Fibroblast of skin of abdomen (primary cell): ENCODE measurements at regions not wholly inside any gene's neighbourhood (a gene's known extent, or its start where the extent isn't known, plus 50 kb on each side); places are given as distances from the start of the nearest gene placed in this dataset.
"Not testable (repeated sequence)": the region's sequence is repeated elsewhere in the genome, so short reads cannot be mapped to it uniquely, and the experiment has no call there.

Experiments used
- DNase-seq: peaks from one replicate; pipeline ENCODE4 v3.0.0-alpha.2; 2013

DNA sequence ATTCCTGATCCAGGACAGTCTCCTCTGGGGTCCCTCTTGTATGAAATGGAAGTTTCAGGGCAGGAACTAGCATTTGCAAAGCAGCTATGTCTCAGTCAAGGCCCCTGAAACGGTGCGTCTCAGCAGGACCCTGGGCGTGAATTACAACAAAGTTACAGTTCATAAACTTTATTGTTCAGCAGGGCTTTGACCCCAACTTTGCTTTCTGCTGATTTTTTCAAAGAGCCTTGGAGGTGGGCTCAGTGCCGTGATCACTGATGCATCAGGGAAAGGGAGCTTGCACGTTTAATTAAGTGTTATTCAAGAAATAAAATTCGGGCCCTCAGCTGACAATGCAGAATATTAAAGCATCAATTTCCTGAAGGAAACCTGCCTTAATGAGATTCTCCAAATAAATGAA is 260.1 kb upstream of the C16orf82 start:
- no peak for DNase-seq

DNA sequence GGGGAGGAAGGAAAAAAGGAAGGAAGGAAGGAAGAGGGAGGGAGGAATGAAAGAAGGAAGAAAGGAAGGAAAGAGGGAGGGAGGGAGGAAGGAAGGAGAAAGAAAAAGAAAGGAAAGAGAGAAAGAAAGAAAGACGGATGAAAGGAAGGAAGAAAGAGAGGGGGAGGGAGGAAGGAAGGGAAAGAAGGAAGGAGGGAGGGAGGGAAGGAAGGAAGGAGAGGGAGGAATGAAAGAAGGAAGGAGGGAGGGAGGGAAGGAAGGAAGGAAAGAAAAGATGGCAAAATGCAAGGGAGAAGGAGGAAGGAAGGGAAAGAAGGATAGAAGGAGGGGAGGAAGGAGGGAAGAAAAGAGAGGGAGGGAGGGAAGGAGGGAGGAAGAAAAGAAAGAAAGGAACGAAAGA is 257.3 kb upstream of the C16orf82 start:
- DNase-seq, result no peak

DNA sequence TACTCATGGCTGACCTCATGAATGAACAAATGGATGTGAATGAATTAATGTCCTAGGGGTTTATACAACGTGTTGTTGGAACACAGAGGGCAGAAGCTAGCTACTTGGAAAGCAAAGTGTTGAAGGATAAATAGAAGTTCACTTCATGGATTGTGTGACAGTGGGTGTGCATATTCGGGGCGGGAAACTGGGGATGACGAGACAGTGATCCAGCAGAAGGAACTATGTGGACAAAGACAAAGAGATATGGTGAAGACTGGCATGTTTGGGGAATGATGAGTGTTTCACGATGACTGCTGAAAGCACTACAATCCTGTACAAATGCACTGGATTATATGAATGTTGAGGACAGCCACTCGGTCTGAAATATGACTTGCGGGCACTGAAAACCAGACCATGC is 250.5 kb upstream of the C16orf82 start:
- peak; percentile 37 for DNase-seq

DNA sequence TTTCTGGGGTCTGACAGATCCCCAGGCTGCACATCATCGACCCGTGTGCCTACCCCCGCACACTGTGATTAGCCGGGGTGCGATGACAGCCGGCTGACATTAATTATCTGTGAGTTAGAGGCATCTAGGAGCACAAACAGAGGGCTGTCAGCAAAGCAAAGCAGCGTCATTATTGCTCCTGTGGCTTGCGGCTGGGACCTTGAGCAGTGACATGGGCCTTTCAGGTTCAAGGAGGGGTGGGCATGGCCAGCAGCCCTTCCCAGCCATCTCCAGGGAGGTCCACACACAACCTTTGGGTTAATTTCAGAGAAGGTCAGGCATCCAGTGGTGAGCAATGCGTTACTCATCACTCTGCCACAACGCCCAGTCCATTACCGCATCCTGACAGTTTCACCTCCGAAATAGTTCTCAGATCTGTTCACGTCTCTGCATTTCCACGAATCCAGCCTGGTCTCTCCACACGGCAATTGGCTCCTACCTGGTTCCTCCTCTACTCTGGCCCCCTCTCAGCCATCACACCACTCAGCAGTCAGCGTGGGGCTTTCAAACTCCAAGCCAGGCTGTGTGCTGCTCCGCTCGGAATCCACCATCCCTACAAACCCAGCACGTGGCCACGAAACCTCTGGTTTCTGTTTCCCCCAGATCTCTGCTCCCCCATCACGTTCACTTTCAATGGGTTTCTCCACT is 249.7 kb upstream of the C16orf82 start:
- peak; percentile 49 for DNase-seq

DNA sequence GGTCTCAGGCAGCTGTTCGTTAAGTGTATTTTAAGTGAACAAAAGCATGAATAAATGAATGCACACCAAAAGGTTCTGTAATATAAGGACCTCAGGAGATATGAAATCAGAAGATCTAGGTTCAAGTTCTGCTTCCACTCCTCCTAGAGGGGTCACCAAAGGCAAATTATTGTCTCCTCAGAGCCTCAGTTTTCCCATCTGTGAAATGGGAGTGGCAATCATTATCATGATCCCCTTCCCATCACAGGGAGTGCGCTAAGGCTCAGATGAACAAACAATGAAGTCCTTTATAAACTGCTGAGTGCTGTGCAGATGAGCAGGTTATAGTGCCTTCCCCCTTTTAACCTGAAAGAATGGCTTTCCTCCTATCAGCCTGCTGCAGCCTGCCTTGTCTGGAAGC is 248.3 kb upstream of the C16orf82 start:
- no peak for DNase-seq

DNA sequence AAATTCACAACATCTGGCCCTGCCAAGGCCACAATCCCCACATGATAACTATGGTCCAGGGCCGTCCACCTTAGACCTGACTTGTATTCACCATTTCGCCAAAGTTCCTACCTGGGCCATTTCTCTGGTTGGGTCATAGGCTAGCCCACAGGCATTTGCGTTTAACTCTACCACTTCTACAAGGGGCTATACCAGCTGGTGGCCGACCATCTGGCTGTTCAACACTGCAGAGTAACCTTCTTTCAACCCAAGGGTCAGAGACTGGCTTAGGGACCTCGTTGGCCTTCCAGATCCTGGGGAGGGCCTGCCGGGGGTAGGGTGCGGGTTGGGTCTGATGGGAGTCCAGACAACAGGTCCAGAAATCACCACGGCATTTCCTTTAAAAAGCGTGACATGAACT is 242.3 kb upstream of the C16orf82 start:
- no peak for DNase-seq

DNA sequence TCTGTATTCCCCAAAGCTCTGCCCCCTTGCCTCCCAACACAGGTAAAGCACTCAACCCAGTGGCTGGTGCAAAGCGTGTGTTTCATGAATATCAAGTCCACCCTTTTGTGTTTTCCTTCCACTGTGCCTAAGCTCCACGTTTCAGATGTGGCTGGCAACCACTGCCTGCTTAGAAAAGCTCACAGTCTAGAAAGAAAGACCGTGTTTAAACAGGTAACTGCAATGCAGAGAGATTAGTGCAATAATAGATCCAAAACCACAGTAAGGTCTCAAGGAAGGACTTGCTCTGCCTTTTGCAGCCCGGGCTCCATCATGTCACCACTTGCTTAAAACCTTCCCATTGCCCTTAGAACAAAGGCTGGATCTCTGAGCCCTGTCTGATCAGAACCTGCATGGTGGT is 240.2 kb upstream of the C16orf82 start:
- no peak for DNase-seq

DNA sequence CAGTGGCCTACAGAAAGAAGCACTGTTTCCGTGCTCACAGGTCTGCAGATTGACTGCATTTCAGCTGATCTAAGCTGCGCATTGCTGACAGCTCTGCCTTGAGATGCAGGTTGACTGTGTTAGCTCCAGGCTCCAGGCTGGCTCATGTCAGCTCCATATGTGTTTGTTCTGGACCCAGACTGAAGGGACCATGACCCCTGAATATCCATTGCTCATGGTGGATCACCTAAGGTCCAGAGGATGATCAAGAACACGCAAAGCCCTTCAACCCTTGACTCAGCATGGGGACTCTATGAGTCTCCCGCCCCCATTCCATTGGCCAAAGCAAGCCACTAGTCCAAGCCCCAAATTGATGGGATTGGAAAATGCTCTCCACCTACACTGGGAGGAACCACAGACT is 239.3 kb upstream of the C16orf82 start:
- DNase-seq, result no peak

DNA sequence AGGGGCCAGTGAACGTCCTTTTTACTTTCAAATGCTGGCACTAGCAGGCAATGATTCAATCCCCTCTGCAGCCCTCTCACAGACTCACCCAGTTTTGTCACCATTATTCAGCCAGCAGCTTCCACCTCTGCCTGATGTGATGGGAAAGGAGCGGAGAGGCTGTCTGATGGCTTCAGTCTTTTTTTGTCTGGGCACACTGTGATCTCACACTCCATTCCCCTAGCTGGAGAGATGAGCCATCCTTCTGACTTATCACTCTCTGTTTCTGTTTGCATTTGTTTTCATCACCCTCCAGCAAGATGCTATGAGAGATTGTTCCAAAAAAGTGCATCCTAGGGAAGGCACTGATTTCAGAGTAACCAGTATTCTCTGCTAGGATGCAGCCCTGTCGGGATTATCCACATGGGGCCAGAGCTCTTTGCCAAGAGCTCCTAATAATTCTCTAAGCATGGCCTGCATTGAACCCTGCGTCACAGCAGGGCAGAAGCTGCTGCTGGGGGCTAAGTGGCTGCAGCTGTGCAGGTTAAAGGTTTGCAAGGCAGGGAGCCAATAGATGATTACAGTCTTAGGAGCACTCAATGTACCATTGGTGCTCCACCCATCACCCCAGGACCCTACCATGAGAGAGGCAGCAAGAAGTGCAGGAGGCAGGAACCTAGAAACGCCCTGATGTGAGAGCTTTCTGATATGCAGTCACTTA is 236.1 kb upstream of the C16orf82 start:
- DNase-seq, result no peak

DNA sequence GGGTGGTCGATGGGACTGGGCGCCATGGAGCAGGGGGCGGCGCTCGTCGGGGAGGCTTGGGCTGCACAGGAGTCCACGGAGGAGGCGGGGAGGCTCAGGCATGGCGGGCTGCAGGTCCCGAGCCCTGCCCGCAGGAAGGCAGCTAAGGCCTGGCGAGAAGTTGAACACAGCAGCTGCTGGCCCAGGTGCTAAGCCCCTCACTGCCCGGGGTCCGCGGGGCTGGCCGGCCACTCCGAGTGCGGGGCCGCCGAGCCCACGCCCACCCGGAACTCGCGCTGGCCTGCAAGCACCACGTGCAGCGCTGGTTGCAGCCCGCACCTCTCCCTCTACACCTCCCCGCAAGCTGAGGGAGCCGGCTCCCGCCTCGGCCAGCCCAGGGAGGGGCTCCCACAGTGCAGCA is 230.6 kb upstream of the C16orf82 start:
- not testable (repeated sequence) for DNase-seq

DNA sequence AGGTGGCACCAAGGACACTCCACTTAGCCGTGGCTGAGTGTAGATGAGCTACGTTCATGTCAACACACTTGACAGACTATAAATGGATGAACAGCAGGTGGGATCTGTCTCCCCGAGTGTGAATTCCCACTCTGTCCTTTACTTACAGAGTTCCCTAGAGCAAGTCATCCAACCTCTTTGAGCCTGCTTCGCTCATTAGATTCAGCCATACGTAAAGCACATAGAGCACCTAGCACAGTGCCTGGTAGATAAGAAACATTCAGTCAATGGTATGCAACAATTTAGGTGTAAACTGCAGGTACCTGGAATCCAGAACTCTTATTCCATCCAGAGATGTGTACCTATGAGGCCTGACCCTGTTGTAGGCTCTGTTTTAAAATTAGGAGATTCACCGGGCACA is 227.8 kb upstream of the C16orf82 start:
- DNase-seq, result no peak

DNA sequence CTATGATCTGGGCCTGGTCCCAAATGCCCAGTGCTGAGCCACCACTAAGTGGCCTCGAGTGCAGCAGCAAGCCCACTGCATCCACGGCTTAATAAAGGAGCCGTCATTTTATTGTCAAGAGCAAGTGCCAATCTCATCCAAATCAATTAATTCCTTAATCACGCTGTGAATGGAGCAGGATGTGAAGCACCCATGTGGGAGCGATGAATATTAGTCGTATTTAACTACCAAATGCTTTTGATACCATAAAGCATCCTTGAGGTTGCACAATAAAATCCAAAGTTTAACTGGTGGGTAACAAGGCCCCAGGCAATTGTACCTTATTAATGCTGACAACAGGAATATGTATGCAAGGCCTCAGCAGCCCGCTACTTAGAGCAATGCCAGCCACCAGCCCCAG is 226.0 kb upstream of the C16orf82 start:
- no peak for DNase-seq

DNA sequence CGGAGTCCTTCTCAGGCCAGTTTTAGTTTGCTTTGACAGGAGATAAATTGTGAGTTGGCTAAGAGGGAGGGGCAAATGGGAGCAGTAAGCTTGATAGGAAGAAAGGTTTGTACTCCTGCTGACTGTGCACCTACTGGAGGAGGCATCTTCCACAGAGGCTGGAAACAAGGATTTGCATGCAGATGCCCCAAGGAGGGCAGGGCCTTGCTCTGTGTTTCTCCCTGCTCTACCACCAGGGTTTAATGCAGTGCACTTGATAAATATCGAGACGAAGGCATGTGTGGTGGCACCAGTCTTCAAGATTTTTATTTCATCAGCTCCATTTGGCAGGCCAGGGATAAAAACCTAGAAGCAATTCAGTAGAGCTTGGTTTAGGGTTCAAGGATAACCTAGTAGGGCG is 210.5 kb upstream of the C16orf82 start:
- DNase-seq, result no peak

DNA sequence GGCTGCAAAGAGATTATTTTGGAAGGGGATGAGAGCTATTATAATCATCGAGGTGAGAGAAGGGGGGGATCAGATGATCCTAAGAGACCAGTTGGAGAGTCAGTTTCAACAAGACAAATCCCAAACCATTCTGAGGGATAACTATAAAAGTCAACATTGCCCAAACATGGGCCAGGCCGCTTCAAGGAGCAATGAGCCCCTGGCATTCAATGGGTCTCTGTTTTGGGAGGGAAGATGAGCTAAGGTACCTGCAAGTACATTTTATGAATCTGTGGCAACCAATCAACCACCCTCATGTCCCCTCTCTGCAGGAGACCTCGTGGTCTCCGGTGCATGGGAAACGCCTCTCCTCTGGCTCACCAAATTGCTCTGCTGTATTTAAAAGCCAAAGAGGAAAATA is 209.9 kb upstream of the C16orf82 start:
- no peak for DNase-seq

DNA sequence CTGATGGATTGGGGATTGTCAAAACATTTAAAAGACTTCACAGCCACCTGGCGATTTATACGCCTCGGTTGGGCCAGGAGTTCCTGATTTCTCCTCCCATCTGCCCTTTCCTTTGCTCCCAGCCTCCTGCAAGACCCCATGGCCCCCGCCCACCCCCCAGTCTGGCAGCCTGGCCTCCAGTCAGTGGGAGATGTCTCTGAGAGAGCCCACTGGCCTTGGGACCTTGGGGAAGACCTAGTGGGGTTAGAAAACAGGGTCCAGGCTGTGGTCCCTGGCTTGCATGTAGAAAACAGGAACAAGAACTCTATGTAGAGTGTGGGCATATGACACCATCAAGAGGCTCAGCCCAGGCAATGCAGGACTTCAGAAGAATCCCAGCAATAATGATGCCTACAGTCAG is 209.4 kb upstream of the C16orf82 start:
- DNase-seq, result no peak

DNA sequence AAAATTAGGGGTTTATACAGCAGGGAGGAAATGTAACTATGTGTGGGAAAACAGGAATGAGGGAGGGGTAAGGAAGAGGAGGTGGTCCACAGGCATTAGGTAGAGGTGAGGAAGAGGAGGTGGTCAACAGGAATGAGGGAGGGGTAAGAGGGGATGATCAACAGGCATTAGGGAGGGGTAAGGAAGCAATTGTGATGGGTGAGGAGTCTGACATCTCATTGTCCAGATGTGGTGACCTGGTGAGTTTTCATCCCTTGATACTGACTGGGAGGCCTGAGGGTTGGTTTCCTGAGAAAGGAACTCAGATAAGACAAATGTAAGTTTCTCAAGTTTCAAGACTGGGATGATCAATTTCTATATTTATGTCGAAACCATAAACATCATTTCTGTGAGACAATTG is 206.2 kb upstream of the C16orf82 start:
- no peak for DNase-seq

DNA sequence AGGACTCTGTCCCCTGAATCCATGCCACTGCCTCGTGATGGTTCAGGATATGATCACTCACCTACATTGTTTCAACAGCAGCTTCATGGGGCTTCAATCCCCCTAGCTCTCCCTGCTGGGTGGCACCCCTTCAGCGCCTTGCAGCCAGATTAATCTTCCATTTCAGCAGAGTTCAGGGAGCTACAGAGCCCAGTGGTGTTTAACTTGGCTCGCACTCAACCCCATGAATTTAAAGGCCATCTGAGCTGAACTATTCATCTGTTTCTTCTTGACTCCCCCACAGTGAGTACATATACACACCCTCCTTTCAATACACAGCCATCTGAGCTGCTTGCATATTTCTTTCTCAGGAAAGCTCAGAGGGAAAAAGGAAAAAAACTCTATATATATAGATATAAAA is 202.8 kb upstream of the C16orf82 start:
- DNase-seq, result no peak

DNA sequence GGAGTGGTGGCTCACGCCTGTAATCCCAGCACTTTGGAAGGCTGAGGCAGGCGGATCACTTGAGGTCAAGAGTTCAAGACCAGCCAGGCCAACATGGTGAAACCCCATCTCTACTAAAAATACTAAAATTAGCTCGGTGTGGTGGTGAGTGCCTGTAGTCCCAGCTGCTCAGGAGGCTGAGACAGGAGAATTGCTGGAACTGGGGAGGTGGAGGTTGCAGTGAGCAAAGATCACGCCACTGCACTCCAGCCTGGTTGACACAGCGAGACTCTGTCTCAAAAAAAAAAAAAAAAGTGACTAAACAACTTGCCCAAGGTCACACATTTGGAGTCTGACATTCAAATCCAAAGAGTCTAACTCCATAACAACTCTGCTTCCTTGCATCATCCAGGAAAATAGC is 192.4 kb upstream of the C16orf82 start:
- not testable (repeated sequence) for DNase-seq

DNA sequence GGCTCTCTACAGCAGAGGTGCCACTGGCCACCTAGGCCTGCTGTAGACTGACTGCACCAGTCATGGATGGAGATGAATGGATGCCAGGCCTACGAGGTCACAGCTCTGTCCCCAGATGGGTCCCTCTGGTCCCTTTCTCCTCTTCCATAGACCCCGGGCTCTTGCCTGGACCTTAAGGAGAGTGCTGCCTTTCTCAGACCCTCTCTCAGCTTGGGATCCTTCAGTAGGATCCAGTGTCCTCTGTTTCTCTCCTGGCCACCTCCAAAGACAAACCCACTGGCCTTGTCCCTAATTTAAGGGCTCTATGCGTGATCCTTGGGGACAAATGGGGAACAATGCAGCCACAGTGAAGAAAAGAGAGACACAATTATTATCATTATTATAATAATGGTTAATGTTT is 189.3 kb upstream of the C16orf82 start:
- DNase-seq, result no peak

DNA sequence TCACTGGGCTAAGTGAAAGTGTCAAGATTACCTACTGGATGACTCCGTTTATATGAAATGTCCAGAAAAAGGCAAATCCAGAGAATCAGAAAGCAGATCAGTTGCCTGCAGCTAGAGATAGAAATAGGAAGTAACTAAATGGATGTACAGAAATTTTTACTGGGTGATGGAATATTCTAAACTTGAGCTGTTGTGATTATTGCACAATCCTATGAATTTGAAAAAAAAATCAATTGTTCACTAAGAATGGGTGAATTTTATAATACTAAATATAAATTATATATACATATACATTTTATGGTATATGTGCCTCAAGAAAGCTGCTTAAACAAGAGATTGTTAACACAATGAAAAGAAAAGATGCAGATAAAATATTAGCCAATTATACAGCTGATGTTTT is 181.1 kb upstream of the C16orf82 start:
- DNase-seq, result no peak

DNA sequence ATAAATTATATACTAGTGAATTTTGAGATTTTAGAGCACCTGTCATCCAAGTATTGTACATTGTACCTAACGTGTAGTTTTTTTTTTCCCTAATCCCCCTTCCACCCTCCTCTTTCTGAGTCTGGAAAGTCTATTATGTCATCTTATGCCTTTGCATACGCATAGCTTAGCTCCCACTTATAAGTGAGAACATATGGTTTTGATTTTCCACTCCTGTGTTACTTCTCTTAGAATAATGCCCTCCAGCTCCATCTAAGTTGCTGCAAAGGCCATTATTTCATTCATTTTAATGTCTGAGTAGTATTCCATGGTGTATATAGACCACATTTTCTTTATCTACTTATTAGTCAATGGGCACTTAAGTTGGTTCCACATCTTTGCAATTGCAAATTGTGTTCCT is 177.0 kb upstream of the C16orf82 start:
- DNase-seq, result peak; percentile 25

DNA sequence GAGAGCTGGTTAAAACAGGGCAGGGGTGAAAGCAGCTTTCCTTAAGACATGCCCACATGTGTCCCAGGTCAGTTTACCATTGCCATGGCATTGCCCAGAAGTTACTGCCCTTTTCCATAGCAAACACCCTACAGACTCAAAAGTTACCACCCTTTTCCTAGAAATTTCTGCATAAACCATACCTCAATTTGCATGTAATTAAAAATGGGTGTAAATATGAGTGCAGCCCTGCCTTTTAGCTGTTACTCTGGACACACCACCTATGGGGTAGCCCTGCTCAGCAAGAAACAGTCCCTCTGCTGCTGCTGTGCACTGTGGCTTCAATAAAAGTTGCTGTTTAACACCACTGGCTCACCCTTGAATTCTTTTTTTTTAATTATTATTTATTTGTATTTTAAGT is 168.5 kb upstream of the C16orf82 start:
- no peak for DNase-seq

DNA sequence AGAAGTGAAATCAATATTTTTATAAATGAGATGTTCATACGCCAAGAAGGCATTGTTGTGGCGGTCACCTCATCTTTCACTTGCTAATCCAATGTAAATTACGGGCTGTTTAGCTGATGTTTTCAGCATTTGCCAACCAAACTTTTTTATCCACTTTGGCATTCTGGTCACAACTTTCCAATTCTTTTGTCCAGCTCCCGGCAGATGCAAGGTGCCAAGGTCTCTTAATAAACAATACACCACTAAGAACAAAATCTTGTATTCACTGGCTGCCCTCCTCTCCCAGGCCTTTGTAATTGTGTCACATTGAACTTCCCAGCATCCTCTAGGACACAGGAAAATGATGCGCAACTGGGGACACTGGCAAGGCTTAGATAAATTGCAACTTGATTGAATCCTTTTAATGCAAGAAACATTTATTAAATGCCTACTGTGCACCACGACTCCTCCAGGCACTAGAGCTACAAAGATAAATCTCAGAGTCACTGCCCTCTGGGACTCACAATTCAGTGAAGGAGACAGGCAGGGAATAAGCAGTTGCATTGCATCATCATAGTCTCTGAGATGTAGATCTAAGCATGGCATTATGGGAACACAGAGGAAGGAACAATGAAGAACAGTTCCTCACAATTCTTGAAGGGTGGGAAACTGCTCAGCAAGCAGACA is 165.4 kb upstream of the C16orf82 start:
- DNase-seq, result no peak

DNA sequence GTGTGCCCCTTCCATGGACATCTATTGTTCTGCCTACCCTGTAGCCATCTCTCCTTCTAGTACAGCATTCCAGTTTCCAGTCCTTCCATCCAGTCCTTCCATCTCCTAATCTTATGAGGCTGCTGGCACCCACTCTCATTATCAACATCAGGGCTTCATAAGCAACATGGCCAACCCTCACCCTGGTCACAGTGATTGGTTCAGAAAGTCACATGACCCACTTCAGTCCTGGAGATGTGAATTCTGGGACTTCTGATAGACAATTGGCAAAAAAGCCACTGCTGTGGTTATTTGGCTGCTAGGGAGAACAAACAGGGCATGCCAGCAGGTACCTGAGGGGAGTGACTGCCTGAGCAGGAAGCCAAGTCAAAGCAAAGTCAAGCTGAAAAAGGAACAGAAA is 164.7 kb upstream of the C16orf82 start:
- no peak for DNase-seq
